SH-SY5Y (cell line): ENCODE measurements at regions not wholly inside any gene's neighbourhood (a gene's known extent, or its start where the extent isn't known, plus 50 kb on each side); places are given as distances from the start of the nearest gene placed in this dataset.

ENCODE experiments used
- GATA2 ChIP-seq: IDR thresholded peaks from 2 replicates; pipeline ENCODE4 v1.6.1; 2011; ENCODE audit warnings: mild to moderate bottlenecking, low read depth, low read length
- GATA3 ChIP-seq: IDR thresholded peaks from 2 replicates; pipeline ENCODE4 v1.6.1; 2011; ENCODE audit warnings: low read depth, mild to moderate bottlenecking, low read length, moderate library complexity

- no peak for TF ChIP-seq GATA2
- no peak for TF ChIP-seq GATA3
Observed at GRCh38 chr10:64112701-64113355, 591.6 kb downstream of the REEP3 start.
